HG02973 (cell line): ENCODE measurements at regions not wholly inside any gene's neighbourhood (a gene's known extent, or its start where the extent isn't known, plus 50 kb on each side); places are given as distances from the start of the nearest gene placed in this dataset.
"Not testable (repeated sequence)": the region's sequence is repeated elsewhere in the genome, so short reads cannot be mapped to it uniquely, and the experiment has no call there.

Experiments used
- ATAC-seq: cut with Tn5 transposase; IDR thresholded peaks from one replicate; pipeline ENCODE4 v1.9.1; 2021; ENCODE audit warnings: moderate library complexity; ENCODE audit not compliant: unreplicated experiment

DNA sequence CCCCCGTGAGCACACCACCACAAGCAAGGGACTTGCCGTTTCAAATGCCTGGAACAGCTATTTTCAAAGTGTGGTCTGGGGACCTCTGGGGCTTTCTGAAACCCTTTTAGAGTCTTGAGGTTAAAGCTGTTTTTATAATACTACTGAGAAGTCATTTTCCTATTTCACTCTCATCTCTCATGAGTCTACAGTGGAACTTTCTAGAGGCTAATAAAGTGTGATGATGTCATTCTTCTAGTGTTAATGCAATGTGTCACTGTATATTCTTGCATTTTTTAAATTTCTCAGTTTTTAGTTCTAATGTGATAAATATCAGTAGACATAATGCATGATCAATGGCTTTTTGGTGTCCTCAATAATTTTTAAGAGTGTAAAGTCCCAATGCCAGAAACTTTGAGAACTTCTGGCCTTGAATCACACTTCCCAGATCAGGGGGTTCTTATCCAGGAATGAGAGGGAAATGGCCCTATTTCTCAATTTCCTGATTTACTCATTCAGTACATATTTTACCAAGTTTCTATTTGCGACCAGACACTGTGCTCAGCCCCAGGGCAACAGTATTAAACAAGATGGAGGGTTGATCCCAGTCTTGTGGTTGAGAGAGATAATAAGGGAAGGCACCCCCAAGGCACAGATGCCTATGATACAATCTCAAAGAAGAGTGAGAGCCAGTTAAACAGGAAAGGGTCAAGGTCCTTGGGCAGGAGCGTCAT is 444.0 kb downstream of the HS3ST3B1 start:
- ATAC-seq, result peak; percentile 48

DNA sequence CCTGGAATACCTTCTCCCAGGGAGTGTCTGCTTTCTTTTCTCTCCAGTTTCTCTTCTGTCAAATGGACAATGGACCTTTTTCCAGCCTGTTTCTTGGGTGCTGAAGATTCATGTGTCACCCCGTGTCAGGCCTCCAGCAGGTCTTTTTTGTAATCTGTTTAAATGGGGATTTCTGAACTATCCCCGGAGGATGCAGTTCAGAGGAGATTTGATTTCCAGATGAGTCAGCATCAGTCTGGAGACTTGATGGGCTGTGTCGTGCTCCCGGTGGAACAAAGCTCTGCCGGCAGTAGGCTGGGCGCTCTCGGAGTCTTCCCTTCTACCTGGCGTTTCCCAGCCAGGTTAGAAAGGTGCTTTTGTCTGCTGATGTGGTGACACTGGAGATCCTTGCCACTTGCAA is 440.6 kb downstream of the HS3ST3B1 start:
- no peak for ATAC-seq

DNA sequence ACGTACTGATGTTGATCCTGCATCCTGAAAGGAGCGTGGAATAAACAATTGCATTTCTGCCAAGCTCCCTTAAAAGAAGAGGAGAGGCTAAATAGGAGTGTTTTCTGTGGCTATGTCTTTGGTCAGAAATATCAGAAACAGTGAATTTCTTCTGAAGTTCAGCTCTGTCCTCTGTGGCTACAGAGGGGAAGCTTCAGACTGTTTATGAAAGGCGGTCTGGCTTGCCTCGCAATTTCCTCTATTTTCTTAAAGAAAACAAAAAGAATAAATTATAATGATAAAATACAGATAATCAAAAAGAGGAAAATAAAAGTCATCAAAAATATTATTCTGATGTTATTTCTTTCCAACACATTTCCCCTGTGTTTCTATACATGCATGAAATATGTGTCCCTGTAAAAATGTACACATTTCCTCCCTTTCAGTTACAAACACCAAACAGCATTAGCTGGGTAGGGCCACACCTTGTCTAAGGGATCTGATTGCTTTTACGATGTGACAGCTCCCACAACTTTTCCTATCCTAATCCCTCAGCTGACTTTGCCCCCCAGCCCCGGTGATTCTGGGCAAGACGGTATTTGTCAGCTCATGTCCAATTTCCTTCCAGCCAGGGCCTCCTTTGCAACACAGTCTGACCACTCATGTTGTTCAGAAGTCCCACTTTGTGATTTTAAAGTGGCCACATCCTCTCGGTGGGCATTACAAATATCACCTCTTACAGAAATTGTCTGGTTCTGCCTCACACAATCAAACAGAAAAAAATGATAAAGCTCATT is 439.0 kb downstream of the HS3ST3B1 start:
- no peak for ATAC-seq

DNA sequence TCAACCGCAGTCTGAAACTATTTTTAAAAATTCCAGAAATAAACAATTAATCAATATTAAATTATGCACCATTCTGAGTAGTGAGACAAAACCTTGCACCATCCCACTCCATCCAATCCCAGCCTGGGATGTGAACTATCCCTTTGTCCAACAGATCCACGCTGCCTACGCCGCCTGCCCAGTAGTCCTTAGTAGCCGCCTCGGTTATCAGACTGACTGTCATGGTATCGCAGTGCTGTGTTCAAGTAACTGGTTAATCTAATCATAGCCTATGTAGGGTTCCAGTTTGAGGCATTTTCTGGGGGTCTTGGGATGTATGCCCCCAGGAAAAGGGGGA is 437.7 kb downstream of the HS3ST3B1 start:
- ATAC-seq, result no peak

DNA sequence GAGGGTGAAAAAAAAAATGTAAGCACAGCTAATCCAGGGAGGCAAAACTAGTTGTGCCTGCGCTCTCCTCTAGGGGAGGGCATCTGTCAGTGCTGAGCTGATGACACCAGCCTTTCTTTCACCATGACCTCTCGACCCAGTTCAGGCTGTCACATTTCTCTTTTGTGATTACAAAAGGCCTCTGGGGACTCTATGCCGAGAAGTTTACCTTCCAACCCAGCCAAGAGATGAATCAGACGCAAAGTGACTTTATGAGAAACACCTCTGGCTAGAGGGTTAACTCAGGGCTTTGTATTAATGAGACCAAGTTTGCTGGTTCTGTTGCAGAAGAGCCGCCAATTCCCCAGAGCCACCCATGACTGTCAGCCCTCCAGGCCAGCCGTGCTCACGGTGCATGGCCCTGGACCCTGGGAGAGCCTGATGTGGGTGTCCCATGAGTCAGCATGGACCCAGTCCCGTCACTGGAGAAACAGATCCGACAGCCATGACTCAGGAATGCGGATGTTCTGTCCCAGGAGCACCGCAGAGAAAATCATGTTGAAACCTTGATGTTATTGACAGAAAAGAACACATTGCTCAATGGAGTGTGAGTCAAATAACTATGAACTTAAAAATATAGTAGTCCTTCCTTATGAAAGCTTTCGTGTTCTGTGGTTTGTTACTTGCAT is 437.2 kb downstream of the HS3ST3B1 start:
- peak; percentile 77 for ATAC-seq

DNA sequence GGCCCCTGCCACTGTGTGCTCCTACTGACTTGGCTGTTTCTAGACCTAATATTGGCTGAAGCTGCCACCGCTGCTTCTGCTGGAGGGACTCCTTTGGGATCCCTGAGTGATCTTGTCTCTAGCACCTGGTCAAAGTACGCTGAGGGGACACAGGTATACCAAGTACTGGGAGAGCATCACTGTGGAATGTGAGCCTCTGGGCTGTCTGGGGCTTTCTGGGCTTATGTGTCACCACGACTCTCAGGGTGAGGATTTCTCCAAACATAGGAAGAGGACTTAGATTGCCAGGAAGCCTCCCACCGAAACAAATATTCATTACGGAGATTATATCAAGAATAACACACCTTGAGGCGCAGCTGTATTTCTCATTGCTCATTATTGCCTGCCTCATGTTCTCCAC is 435.8 kb downstream of the HS3ST3B1 start:
- no peak for ATAC-seq

DNA sequence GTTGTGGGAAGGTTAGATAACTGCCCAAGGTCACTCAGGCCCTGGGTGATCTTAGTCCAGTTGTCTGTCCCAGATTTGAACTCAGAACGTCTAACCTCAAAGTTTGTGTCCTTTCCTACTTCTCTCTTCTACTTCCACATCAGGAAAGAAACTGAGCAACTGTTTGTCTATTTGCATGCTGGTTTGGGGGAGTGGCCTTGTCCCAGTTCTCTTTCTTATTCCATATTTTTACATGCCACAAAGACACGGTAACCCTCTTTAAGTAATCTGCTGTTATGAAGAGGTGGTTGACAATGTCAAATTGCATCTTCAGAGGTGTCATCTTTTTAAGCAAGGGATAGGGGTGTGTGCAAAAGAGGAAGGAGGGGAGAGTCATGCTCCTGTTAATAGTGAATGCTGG is 432.5 kb downstream of the HS3ST3B1 start:
- no peak for ATAC-seq

DNA sequence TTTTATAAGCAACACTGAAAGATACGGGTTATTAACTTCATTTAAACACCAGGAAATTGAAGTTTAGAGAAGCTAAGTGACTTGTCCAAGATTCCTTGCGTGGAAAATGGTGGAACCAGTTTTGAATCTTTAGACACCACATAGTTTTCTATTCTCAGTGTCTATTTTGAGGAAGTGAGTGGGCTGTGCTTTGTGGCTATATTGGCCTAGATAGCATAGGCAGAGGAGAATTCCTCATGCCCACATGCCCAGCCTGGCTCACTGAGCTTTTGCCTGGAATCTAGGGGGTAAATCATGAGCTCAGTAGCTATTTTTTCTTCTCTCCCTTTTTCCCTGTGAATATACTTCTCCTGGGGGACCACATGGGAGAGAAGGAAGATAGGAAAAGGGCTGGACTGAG is 431.3 kb downstream of the HS3ST3B1 start:
- ATAC-seq, result no peak

DNA sequence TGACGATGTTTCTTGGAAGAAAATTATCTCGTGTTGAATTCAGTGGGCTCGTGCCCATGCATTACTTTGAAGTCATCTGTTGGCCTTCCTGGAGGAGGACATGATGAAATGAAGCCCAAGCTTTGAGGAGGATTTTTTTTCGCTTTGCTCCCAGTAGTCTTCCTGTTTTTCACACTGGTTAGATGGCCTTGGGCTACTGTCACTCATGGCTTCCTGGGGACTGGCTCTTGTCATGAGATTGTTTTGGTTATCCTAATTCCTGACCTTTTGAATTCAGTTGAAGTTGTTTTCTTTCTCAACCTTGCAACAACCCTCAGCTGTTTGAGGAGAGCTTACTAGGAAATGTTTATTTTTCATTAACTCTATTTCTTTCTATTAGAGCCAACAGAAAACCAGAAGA is 430.7 kb downstream of the HS3ST3B1 start:
- ATAC-seq, result no peak

DNA sequence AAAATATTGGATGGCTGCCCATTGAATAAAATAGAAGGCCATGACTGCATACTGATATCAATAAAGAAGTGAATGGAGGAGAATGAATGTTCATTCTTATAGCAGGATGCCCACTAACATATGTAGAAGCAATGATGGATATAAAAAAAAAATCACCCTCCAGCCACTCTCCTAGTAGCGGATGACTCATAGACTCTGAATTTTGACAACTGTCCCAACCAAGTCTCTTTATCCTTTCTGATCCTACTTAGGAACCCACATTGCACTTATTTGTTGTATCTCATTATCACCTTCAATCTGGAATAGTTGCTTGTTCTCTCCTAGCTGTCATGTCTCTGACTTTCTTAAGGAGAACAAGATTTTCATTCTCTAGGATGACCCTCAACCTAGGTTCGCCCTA is 429.9 kb downstream of the HS3ST3B1 start:
- no peak for ATAC-seq

DNA sequence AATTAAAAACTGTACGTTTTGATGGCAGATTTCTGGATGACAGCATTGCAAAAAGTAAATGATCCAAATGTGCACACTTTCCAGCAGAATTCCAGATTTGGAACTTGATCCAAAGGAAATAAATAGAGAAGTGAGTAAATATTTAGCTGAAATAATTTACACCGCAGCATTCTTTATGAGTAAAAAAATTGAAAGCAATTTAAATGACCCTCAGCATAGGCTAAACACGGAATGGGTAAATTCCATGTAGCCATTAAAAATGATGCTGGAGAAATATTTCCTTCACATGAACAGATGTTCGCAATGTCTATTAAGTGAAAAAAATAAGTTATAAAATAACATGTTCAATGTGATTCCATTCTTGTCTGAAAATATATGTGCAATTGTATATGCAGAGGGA is 424.8 kb downstream of the HS3ST3B1 start:
- ATAC-seq, result no peak

DNA sequence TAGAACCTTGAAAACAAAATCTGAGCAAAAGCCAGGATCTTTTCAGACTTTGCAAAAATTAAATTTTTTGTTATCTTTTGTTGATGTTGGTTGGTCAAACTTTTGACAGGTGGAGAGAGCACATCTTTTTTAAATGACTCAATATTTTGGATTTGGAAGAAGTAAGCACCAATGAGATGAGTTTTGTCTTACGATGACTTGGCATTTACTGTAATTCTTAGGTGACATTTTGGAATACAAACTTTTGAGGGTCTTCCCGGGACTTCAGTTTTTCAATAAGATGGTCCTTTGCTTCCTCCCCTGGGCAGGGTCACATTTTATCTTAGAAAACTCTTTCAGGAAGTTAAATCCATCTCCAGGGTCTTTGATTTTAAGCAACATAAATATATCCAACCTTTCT is 423.9 kb downstream of the HS3ST3B1 start:
- ATAC-seq, result no peak

DNA sequence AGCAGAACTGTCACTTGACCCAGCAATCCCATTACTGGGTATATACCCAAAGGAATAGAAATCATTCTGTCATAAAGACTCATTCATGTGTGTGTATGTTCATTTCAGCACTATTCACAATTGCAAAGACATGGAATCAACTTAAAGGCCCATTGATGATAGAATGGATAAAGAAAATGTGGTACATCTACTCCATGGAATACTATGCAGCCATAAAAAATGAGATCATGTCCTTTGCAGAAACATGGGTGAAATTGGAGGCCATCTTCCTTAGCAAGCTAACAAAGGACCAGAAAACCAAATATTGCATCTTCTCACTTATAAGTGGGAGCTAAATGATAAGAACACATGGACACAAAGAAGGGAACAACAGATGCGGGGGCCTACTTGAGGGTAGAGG is 422.5 kb downstream of the HS3ST3B1 start:
- not testable (repeated sequence) for ATAC-seq

DNA sequence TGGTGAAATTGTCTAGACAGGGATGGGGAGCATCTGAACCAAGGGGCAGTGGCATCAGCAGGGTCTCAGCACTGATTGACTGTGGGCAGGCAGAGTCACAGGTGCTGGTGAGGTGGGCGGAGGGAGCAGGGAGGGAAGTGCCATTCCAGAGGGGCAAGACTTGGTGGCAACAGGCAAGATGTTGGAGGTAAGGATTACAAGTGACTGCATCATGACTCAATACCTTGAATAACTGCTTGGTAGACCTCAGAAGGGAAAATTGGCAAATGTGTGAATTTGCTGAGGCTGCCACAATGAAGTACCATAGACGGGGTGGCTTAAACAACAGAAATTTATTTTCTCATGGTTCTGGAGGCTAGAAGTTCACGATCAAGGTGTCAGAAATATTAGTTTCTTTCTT is 419.1 kb downstream of the HS3ST3B1 start:
- ATAC-seq, result no peak

DNA sequence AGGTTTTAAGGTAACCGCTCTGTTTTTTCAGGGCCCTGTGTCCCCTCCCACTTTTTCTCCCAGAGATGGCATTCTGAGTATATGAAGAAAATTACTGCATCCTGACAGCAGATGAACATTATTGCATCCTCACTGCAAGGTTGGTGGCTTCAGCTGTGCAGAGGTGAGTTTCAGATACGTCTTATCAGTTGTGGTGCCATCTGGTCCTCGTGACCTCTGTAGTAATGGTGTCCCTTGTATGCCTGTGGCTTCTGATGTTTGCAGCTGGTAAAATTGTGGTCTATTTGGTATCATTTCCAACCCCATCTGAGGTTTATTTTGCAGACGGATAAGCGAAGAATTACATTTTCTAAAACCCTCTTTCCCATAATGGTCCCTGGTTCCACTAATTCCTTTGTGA is 417.0 kb downstream of the HS3ST3B1 start:
- no peak for ATAC-seq

DNA sequence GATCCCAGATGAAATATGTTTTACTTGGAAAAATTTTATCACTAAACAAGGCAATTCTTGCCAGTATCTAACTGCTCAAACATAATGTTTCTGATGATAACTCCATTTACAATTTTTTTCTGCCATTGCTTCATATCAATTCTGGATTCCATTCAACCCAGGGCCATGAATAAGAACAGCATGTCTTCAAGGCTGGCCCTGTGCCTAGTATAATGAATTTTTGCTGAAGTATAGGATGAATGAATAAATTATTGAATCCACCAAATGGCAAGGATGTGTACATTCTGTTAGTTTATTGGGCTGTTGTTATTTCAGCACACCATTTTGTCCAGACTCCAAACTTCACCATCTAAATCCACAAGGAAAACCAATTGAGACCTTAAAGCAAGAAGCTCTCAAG is 414.7 kb downstream of the HS3ST3B1 start:
- ATAC-seq, result no peak

DNA sequence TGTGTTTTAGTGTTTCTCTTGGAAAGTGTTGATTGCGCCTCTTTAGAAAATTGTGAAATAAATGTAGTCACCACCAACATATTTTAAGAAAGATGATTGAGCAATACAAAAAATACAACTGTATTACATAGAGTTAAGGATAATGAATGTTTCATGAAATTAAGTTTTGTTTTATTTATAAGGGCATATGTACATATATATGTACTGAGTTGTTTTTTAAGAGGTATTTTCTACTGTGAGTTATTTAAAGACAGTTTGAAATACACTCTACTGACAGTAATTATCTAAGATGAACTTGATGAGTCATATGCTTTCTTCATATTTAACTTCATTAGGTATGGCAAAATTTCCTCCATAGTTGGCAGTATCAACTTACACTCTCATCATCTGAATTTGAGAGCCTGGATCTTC is 411.7 kb downstream of the HS3ST3B1 start:
- no peak for ATAC-seq

DNA sequence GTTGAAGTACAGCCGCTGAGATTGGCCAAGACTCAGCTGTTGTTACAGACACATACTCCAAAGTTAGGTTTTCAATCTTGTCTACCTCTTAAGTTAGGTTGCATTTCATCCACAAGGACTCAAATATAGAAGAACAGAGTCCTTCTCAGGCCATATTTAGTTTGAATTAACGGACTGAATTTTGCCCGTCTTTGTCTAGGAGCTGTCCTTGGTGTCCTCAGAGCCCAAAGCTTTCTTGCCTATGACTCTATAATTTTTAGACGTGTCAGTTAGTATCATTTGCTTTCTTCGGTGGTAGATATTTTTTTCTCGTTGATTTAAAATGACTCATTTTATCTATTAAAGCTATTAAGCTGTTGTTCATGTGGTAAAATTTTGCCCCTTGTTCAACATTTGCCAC is 403.2 kb downstream of the HS3ST3B1 start:
- no peak for ATAC-seq

DNA sequence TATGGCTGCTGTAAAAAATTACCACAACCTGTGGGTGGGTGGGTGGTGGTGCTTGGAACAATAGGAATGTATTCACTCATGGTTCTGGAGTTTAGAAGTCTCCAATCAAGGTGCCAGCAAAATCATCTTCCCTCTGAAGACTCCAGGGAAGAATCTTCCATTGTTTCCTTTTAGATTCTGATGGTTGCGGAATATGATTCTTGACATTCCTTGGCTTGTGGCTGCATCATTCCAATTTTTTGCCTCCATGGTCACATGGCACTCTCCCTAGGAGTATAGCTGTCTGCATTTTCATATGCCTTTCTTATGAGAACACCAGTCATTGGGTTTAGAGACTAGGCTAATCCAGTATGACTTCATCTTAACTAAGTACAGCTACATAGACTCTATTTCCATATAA is 401.0 kb downstream of the HS3ST3B1 start:
- ATAC-seq, result no peak

DNA sequence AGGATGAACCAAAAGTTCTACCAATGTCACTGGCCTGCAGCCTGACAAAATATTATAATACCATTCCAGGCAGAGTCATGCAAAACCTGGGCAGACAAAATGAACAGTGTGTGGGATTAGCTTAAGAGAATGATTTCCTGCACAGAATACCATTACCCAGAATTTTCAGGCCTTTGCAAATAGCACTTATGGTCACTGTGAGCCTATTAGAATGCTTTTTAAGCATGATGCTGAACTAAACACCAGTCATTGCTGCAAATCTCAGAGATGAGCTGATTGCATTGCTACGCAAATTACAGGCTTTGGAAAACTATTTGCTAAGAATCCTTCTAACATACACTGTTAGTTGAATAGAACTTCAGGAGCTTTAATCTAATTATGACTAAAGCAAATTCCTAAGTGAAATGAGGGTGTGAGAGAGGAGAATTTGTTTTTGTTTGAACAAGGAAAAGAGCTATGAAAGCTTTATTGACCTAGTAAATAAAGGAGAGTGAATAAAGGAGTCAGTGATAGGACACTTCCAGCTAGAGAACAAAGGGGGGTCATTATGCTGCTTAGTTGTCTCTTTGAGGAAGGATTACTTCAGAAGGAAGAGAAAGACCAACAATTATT is 398.8 kb downstream of the HS3ST3B1 start:
- ATAC-seq, result no peak

DNA sequence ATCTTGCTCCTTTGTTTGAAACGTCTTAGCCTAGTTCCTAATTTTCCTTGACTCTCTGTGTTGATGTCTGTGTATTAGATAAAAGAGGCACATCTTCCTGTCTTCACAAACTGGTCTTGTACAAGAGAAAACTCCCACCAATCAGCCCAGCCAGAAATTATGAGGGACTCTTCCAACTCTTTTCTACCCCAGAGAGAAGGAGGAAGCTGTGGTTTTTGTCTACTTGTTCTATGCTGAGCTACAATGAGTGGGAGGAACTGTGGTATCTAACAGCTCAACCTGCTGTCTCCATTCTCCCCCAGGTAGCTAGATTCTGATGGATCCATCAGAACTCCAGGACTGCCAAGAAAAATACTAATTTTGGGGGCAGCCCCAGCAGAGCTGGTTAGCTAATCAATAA is 392.5 kb downstream of the HS3ST3B1 start:
- ATAC-seq, result no peak

DNA sequence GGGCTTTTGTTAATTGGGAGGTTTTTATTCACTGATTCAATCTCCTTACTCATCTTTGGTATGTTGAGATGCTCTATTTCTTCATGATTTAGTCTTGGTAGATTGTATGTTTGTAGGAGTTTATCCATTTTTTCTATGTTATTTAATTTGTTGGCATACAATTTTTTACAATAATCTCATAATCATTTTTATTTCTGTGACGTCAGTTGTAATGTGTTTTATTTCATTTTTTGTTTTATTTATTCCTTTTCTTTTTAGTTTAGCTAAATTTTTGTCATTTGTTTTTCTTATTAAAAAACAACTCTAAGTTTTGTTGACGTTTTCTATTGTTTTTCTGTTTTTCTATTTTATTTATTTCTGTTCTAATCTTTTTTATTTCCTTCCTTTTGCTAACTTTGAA is 389.8 kb downstream of the HS3ST3B1 start:
- ATAC-seq, result no peak
